GM18505 (cell line): ENCODE measurements at regions not wholly inside any gene's neighbourhood (a gene's known extent, or its start where the extent isn't known, plus 50 kb on each side); places are given as distances from the start of the nearest gene placed in this dataset.
"Not testable (repeated sequence)": the region's sequence is repeated elsewhere in the genome, so short reads cannot be mapped to it uniquely, and the experiment has no call there.

ENCODE experiments used
- ATAC-seq: cut with Tn5 transposase; IDR thresholded peaks from one replicate; pipeline ENCODE4 v1.9.1; 2021; ENCODE audit not compliant: unreplicated experiment
- POLR2A ChIP-seq: IDR thresholded peaks from 4 replicates; pipeline ENCODE4 v1.6.1; 2011; ENCODE audit warnings: borderline replicate concordance; ENCODE audit not compliant: insufficient read depth, insufficient read length; ENCODE audit errors: extremely low read depth

- no peak for TF ChIP-seq POLR2A
- ATAC-seq: no peak
These were observed 67.5 kb upstream of the VPREB1 start for GRCh38 chr22:22176929-22177616.

- not testable (repeated sequence) for ATAC-seq
These were observed 71.5 kb upstream of the VPREB1 start for GRCh38 chr22:22172896-22173628.

GRCh38 chr22:22171357-22172218, 73.0 kb upstream of the VPREB1 start:
- no peak for ATAC-seq
- no peak for TF ChIP-seq POLR2A

- no peak for ATAC-seq
- no peak for TF ChIP-seq POLR2A
These were observed 74.7 kb upstream of the VPREB1 start for GRCh38 chr22:22169923-22170322.

GRCh38 chr22:22168941-22169867, 75.4 kb upstream of the VPREB1 start:
- TF ChIP-seq POLR2A: no peak
- no peak for ATAC-seq

- no peak for TF ChIP-seq POLR2A
- peak; percentile 43 for ATAC-seq
These were observed 76.2 kb upstream of the VPREB1 start for GRCh38 chr22:22168190-22168940.

GRCh38 chr22:22167791-22168189, 76.8 kb upstream of the VPREB1 start:
- ATAC-seq: peak; percentile 72
- TF ChIP-seq POLR2A: peak; percentile 39

GRCh38 chr22:22166941-22167713, 77.5 kb upstream of the VPREB1 start:
- no peak for ATAC-seq
- no peak for TF ChIP-seq POLR2A

GRCh38 chr22:22165936-22166710, 78.5 kb upstream of the VPREB1 start:
- TF ChIP-seq POLR2A: no peak
- no peak for ATAC-seq

- TF ChIP-seq POLR2A: no peak
- ATAC-seq: no peak
These were observed 79.9 kb upstream of the VPREB1 start for GRCh38 chr22:22164541-22165272.
